DOHH2 (cell line): ENCODE measurements at regions not wholly inside any gene's neighbourhood (a gene's known extent, or its start where the extent isn't known, plus 50 kb on each side); places are given as distances from the start of the nearest gene placed in this dataset.

Experiments used
- CTCF ChIP-seq: fragments of 200-600 bp; sonication (generic); IDR thresholded peaks from one replicate; pipeline ENCODE4 v1.5.1; 2014; ENCODE audit warnings: antibody characterized with exemption, mild to moderate bottlenecking, low read depth, low read length; ENCODE audit not compliant: poor library complexity, severe bottlenecking
- EZH2phosphoT487 ChIP-seq: fragments of 200-600 bp; sonication (generic); IDR thresholded peaks from 2 replicates; pipeline ENCODE4 v1.6.1; 2017; ENCODE audit warnings: borderline replicate concordance, mild to moderate bottlenecking, antibody characterized with exemption, low read length, moderate library complexity, mixed read lengths

GRCh38 chr2:10208736-10209135 is 86.2 kb downstream of the RRM2 start:
- TF ChIP-seq CTCF (no peak), EZH2phosphoT487 (no peak)
